Activated CD8-positive, alpha-beta T cell treated with anti-CD3 and anti-CD28 coated beads for 36 hours (primary cell): ENCODE measurements at regions not wholly inside any gene's neighbourhood (a gene's known extent, or its start where the extent isn't known, plus 50 kb on each side); places are given as distances from the start of the nearest gene placed in this dataset.

Experiments
- ATAC-seq: fragments of 200-7000 bp; cut with Tn5 transposase; one replicate; pipeline ENCODE4 v1.10.0; 2021; ENCODE audit warnings: mild to moderate bottlenecking, moderate library complexity
- CTCF ChIA-PET: fragments of 350-600 bp; sonication (Branson Sonifier 250); formaldehyde crosslinking; loops from one replicate; lab custom pipeline; 2021; ENCODE audit warnings: antibody characterized with exemption; lab: Charles Lee
- POLR2A ChIA-PET: fragments of 350-600 bp; sonication (Branson Sonifier 250); formaldehyde crosslinking; loops from one replicate; lab custom pipeline; 2021; ENCODE audit warnings: antibody characterized with exemption; lab: Charles Lee
- DNase-seq: peaks from one replicate; pipeline ENCODE4 v3.0.0-alpha.2; 2020
- H3K27ac Mint-ChIP-seq: one replicate; pipeline ENCODE4 v1.8.0; 2021; ENCODE audit warnings: mild to moderate bottlenecking, mixed read lengths
- H3K27me3 Mint-ChIP-seq: one replicate; pipeline ENCODE4 v1.8.0; 2021; ENCODE audit warnings: mixed read lengths
- H3K36me3 Mint-ChIP-seq: one replicate; pipeline ENCODE4 v1.8.0; 2021; ENCODE audit warnings: low read depth, mixed read lengths
- H3K4me1 Mint-ChIP-seq: one replicate; pipeline ENCODE4 v1.8.0; 2021; ENCODE audit warnings: low read depth, mixed read lengths
- H3K4me3 Mint-ChIP-seq: one replicate; pipeline ENCODE4 v1.8.0; 2021; ENCODE audit warnings: mild to moderate bottlenecking, moderate library complexity, mixed read lengths
- H3K9me3 Mint-ChIP-seq: one replicate; pipeline ENCODE4 v1.8.0; 2021; ENCODE audit warnings: mixed read lengths
- intact Hi-C: fragments of 100-400 bp; cut with micrococcal nuclease; formaldehyde crosslinking; loops from one replicate; pipeline ENCODE4 v1.10.0; 2022
- TF ChIP-seq, protein P1 (sequence below): fragments of 200-600 bp; IDR thresholded peaks from one replicate; pipeline ENCODE4 v1.8.0; 2022; ENCODE audit warnings: antibody characterized with exemption, mild to moderate bottlenecking

DNA sequence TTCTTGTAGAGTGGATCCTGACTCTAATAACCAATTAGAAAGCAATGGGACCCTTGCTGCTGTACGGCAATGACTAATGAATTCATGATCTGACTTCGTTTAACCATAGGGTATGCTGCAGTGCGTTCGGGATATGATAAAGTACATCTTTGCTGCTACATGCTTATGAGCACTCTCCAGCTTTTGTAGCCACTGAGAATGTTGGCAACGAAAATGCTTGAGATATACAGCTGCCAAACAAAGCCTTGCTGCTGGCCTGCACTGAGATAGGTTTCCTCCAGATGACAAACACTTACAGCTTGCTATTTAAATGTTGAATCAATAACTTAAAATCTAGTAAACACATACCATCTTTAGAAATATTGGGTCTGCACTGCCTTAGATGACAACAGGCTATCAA is 372.4 kb upstream of the SLC8A1 start:
- DNase-seq: no peak
- H3K9me3 Mint-ChIP-seq: no peaks in the 10 kb centered on the region
- no peak for ATAC-seq
- H3K27me3 Mint-ChIP-seq: no peaks in the 10 kb centered on the region
- no peaks in the 10 kb centered on the region for H3K36me3 Mint-ChIP-seq
- peaks cover 4% of the 10 kb centered on the region for H3K4me1 Mint-ChIP-seq
- no peak overlapping the region for H3K4me3 Mint-ChIP-seq
- TF ChIP-seq, protein P1, sequence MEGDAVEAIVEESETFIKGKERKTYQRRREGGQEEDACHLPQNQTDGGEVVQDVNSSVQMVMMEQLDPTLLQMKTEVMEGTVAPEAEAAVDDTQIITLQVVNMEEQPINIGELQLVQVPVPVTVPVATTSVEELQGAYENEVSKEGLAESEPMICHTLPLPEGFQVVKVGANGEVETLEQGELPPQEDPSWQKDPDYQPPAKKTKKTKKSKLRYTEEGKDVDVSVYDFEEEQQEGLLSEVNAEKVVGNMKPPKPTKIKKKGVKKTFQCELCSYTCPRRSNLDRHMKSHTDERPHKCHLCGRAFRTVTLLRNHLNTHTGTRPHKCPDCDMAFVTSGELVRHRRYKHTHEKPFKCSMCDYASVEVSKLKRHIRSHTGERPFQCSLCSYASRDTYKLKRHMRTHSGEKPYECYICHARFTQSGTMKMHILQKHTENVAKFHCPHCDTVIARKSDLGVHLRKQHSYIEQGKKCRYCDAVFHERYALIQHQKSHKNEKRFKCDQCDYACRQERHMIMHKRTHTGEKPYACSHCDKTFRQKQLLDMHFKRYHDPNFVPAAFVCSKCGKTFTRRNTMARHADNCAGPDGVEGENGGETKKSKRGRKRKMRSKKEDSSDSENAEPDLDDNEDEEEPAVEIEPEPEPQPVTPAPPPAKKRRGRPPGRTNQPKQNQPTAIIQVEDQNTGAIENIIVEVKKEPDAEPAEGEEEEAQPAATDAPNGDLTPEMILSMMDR: no peak
- ChIA-PET POLR2A (no interaction called here), CTCF (no interaction called here)
- intact Hi-C loops: no loop called here
- H3K27ac Mint-ChIP-seq: no peak overlapping the region

DNA sequence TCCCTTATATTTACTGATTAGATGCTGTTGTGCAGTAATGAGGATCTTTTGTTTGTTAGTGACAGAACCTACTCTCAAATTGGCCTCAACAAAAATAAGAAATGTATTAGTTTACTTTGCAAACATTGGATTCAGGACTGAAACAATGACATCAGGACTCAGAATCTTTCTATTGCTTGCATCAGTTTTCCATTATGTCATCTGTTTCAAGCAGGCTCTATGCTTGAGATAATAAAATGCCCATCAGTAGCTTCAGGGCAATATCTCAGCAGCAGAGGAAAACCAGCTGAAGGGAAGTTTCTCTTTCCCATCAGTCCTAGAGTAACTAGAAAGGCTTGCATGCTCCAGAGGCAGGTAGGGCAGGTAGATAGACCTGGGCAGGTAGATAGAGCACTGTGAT is 375.5 kb upstream of the SLC8A1 start:
- Mint-ChIP-seq H3K27me3 (no peaks in the 10 kb centered on the region), H3K4me1 (peaks cover 4% of the 10 kb centered on the region), H3K9me3 (no peaks in the 10 kb centered on the region), H3K4me3 (no peak overlapping the region), H3K27ac (no peak overlapping the region), H3K36me3 (no peaks in the 10 kb centered on the region)
- CTCF ChIA-PET: no interaction called here
- POLR2A ChIA-PET: no interaction called here
- DNase-seq (no peak), ATAC-seq (no peak)
- TF ChIP-seq, protein P1: no peak
- intact Hi-C loops: no loop called here

DNA sequence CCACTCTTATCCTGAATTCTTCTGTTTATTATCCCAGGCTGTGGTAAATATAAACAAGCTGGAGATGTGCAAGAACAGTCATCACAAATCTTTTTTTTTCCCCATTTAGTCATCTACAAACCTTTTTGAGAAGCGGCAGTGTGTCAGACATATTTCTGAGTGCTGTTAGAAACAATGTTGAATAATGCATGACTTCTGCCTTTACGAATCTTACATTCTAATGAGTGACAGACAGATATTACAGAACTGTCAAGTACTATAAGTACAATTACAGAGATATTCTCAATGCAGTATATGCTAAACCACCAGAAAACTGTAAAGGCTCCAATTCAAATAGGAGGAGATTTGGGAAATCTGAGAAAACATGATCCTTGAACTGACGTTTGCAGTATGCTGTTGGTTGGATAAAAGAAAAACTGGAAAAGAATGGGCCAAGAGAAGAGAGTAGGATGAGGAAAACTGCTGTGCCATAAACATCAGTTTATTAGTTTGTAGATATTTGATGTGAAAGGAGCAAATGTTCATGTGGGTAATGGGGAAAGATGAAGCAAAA is 379.5 kb upstream of the SLC8A1 start:
- TF ChIP-seq, protein P1: no peak
- intact Hi-C loops: no loop called here
- POLR2A ChIA-PET: no interaction called here
- Mint-ChIP-seq H3K27ac (no peak overlapping the region), H3K4me1 (no peaks in the 10 kb centered on the region), H3K36me3 (no peaks in the 10 kb centered on the region), H3K9me3 (no peaks in the 10 kb centered on the region), H3K4me3 (no peak overlapping the region), H3K27me3 (no peaks in the 10 kb centered on the region)
- ATAC-seq (no peak), DNase-seq (no peak)
- CTCF ChIA-PET: no interaction called here

DNA sequence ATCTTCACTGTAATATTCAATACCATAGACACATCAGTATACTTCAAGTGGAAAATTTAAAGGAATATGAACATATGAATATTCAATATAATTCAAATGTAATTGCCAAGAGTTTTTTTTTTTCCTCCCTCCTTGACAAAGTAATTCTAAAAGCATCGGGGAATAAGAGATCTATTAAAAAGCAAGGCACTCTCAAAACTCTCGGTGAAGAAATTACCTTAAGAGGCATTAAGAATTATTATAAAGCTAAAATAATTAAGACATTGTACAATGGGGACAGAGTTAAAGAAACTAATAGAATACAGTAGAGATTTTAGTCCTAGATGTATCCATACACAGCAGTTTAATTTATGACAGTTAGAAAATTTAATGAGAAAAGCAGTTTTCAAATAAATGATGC is 390.0 kb upstream of the SLC8A1 start:
- Mint-ChIP-seq H3K9me3 (no peaks in the 10 kb centered on the region), H3K4me3 (no peak overlapping the region), H3K27ac (no peak overlapping the region), H3K4me1 (no peaks in the 10 kb centered on the region), H3K36me3 (no peaks in the 10 kb centered on the region), H3K27me3 (no peaks in the 10 kb centered on the region)
- intact Hi-C loops: no loop called here
- ChIA-PET CTCF (no interaction called here), POLR2A (no interaction called here)
- TF ChIP-seq, protein P1: no peak
- DNase-seq: no peak
- ATAC-seq: no peak

DNA sequence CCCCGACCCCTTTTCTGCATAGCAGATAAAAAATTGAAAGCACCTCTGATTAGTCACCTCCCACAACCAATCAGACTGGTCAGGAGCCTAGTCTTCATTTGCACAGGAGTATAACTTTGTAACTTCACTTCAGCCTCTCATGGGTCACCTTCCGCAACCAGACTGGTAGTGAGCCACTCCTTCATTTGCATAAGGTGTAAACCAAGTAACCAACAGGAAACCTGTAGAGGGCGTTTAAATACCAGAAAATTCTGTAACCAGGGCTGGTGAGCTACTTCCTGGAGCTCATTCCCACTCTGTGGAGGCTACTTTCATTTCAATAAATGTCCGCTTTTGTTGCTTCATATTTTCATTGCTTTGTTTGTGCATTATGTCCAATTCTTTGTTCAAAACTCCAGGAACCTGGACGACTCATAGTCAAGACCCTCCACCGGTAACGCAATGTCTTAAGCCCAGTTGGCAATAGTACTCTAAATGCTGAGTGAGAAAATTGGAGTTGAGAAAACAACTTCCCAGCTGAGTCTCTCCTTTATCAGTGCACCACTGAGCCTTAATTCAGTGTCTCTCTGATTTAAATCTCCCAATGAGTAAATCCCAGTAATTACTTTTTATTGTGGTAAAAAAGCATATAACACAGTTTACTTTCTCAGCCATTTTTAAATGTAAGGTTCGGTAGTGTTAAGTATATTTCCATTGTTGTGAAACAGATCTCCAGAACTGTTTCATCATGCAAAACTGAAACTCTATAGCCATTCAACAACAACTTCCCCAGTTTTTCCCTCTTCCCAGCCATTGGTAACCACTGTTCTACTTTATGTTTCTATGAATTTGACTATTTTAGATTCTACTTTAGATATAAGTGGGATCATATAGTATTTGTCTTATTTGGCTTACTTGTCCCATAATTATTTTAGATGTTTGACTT is 392.7 kb upstream of the SLC8A1 start:
- Mint-ChIP-seq H3K36me3 (no peaks in the 10 kb centered on the region), H3K27ac (no peak overlapping the region), H3K27me3 (no peaks in the 10 kb centered on the region), H3K9me3 (no peaks in the 10 kb centered on the region), H3K4me1 (no peaks in the 10 kb centered on the region), H3K4me3 (no peak overlapping the region)
- TF ChIP-seq, protein P1: no peak
- no peak for DNase-seq
- CTCF ChIA-PET: no interaction called here
- intact Hi-C loops: no loop called here
- POLR2A ChIA-PET: no interaction called here
- no peak for ATAC-seq
